Esophagus muscularis mucosa (tissue), 3 donors: ENCODE measurements at regions not wholly inside any gene's neighbourhood (a gene's known extent, or its start where the extent isn't known, plus 50 kb on each side); places are given as distances from the start of the nearest gene placed in this dataset.

ENCODE experiments used
- POLR2A ChIP-seq: fragments of 450-650 bp; IDR thresholded peaks from one replicate; pipeline ENCODE4 v1.6.1; 2017; ENCODE audit warnings: antibody characterized with exemption, moderate library complexity, mild to moderate bottlenecking, low read depth
- TF ChIP-seq, protein P1 (sequence below), 3 experiments: fragments of 200-600 bp in 2 of 3; fragments of 450-650 bp in 1 of 3; sonication (generic) in 2 of 3; IDR thresholded peaks; one replicate each; pipeline ENCODE4 v1.5.1; 2017 to 2019; ENCODE audit warnings: antibody characterized with exemption in 3 of 3, mild to moderate bottlenecking in 2 of 3, moderate library complexity in 1 of 3

DNA sequence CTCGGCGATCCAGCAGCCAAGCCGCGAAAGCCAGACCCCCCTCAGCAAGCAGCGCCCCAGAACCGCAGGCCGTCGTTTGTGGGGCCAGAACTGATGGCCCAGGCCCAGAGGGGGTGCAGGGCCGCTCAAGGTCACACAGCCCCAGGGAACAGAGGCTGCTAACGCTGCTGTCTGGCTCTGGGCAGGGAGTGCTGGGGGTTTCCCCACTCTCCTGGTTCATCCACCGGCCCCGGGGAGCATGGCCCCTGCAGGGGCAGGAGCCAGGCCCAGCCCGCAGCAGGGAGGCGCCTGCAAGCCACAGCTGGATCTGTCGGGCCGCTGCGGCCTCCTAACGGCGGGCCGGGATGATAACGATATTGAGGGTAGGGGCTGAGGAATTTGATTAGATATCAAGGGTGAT, 64.8 kb upstream of the IGFBPL1 start:
- TF ChIP-seq, protein P1, sequence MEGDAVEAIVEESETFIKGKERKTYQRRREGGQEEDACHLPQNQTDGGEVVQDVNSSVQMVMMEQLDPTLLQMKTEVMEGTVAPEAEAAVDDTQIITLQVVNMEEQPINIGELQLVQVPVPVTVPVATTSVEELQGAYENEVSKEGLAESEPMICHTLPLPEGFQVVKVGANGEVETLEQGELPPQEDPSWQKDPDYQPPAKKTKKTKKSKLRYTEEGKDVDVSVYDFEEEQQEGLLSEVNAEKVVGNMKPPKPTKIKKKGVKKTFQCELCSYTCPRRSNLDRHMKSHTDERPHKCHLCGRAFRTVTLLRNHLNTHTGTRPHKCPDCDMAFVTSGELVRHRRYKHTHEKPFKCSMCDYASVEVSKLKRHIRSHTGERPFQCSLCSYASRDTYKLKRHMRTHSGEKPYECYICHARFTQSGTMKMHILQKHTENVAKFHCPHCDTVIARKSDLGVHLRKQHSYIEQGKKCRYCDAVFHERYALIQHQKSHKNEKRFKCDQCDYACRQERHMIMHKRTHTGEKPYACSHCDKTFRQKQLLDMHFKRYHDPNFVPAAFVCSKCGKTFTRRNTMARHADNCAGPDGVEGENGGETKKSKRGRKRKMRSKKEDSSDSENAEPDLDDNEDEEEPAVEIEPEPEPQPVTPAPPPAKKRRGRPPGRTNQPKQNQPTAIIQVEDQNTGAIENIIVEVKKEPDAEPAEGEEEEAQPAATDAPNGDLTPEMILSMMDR (IDR thresholded peaks at IDR 0.05): no peak
- no peak for TF ChIP-seq POLR2A
